ENCODE measurements at regions not wholly inside any gene's neighbourhood (a gene's known extent, or its start where the extent isn't known, plus 50 kb on each side); places are given as distances from the start of the nearest gene placed in this dataset.

DNA sequence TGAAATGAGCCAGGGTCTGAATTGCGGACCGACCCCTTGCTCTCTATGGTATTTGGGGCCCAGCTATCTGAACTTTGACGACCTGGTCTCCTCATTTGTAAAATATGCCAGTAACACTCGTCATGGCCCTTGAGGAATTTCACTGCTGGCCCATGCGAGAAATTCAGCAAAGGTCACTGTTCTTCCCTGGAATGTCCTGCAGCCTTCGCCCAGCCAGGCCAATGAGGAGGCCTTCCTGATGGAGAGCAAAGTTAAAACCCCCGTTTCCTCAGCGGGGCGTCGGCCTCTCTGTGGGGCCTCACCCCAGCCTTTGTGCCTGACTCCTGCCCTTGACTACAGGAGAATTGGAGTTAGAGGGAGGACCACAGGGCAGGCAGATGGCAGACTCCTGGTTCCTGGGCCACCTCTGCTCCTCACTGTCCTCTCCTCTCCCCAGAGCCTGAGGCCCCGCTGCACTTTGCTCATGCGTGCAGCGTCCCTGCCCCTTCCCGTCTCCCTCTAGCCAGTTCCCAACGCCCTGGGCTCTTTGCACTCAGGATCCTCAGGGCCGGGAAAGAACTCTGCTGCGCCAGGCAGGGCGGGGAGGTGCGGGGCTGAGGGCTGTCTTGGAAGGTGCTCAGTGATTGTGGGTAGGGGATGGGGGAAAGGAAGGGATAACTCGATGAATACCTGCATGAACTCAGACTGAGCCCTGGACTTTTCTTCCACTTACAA, 257.0 kb upstream of the RAB6C start:
- TF ChIP-seq, protein P1, sequence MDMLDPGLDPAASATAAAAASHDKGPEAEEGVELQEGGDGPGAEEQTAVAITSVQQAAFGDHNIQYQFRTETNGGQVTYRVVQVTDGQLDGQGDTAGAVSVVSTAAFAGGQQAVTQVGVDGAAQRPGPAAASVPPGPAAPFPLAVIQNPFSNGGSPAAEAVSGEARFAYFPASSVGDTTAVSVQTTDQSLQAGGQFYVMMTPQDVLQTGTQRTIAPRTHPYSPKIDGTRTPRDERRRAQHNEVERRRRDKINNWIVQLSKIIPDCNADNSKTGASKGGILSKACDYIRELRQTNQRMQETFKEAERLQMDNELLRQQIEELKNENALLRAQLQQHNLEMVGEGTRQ (IDR thresholded peaks at IDR 0.05; ENCODE audit: borderline replicate concordance, low read depth, low read length), result no peak
- TF ChIP-seq, protein P2, sequence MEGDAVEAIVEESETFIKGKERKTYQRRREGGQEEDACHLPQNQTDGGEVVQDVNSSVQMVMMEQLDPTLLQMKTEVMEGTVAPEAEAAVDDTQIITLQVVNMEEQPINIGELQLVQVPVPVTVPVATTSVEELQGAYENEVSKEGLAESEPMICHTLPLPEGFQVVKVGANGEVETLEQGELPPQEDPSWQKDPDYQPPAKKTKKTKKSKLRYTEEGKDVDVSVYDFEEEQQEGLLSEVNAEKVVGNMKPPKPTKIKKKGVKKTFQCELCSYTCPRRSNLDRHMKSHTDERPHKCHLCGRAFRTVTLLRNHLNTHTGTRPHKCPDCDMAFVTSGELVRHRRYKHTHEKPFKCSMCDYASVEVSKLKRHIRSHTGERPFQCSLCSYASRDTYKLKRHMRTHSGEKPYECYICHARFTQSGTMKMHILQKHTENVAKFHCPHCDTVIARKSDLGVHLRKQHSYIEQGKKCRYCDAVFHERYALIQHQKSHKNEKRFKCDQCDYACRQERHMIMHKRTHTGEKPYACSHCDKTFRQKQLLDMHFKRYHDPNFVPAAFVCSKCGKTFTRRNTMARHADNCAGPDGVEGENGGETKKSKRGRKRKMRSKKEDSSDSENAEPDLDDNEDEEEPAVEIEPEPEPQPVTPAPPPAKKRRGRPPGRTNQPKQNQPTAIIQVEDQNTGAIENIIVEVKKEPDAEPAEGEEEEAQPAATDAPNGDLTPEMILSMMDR (IDR thresholded peaks at IDR 0.05), result no peak
- TF ChIP-seq EP300 (IDR thresholded peaks at IDR 0.05; ENCODE audit: borderline replicate concordance in 1 of 2, low read depth in 1 of 2, low read length in 1 of 2) (no peak), RFX5 (IDR thresholded peaks at IDR 0.05; ENCODE audit: low read length) (no peak), FOXJ3 (CRISPR knock-in tag; IDR thresholded peaks at IDR 0.05) (no peak), SMC3 (IDR thresholded peaks at IDR 0.05; ENCODE audit: low read depth, low read length) (no peak), POLR2AphosphoS5 (IDR thresholded peaks at IDR 0.05; ENCODE audit: low read depth, low read length) (no peak), YY1 (IDR thresholded peaks at IDR 0.05; ENCODE audit: low read depth) (no peak), TEAD4 (IDR thresholded peaks at IDR 0.05; ENCODE audit: borderline replicate concordance, insufficient read depth) (no peak)

All from SK-N-SH (cell line).